ENCODE measurements at regions not wholly inside any gene's neighbourhood (a gene's known extent, or its start where the extent isn't known, plus 50 kb on each side); places are given as distances from the start of the nearest gene placed in this dataset.

DNA sequence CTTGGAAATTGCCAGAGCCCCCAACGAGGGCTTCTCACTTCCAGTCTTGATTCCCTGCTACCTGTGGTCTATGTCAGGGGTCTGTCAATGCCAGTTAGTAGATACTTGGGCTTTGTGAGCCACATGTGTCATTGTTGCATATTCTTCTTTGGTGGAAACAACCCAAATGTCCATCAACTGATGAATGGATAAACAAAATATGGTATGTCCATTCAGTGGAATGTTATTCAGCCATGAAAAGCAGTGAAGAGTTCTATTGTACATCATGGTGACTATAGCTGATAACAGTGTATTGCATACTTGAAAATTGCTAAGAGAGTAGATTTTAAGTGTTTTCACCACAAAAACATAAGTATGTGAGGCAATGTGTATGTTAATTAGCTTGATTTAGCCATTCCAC lies 288.1 kb downstream of the RPLP1 start:
- DNase-seq (ENCODE audit: low spot score), result no peak

DNA sequence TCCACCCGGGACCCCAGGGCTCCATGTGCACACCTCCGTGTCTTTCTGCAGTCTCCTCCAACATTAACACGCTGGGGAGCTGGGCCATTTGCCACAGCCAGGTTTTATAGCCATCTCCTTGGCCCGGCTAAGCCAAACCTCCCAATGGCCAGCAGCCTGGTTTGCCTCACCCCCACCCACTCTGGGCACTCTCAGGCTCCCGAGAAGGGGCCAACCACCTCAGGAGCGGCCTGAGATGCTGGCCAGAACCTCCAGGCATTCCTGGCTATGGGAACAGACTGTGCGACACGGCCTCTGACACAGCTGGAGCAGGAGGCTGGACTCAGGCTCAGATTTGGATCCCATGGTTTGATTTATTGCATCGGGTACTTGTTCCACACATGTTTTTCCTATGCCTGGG lies 289.7 kb downstream of the RPLP1 start:
- DNase-seq (ENCODE audit: low spot score), result no peak

DNA sequence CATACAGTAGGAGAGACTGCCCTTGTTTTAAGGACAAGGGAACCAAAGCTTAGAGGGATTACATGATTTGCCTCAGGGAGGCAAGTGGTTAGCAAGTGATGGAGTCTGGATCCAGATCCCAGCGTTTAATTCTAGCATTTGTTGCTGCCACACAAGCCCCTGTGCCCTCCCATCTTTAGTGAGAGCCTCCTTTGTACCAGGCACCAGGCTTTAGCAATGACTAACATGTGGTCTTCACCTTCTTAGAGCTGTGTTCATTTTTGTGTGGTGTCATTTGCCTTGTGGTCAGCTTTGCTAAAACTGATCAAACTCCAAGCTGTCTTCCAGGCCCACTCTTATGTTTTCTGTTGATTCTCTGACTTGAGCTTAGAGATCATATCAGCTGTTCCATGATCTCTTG lies 290.5 kb downstream of the RPLP1 start:
- no peak for DNase-seq (ENCODE audit: low spot score)

DNA sequence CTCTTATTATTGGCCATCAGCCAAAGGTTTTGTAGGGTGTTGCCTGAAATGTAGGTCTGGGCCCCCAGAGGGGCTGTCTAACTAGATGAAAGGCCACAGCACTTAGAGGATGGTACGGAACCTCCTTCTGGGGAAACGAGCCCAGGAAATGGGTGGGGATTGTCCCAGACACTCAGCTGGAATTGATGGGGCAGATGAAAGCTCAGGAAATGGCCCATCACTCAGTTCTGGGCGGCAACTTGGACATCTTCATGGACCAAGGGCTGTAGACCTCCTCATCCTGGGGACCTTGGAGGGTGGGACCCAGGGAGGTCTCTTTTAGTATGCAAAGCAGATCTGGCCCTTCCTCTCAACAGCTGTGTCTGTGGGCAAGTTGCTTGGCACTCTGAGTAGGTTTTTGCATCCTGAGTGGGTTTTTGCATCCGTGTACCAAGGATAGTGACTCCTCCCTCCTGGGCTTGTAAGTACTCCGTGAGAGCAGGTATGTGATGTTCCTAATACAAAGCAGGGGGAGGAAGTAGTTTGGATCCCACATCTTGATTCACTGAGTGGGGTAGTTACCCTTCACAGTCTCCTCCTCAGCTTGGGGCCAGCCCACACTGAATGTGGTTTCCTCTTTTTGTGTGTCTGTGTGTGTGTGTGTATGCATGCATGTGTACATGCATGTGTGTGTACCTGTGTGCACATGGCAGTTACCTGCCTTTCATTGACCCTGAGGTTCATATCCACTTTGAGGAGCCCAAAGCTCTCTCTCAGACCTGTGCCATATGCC lies 292.0 kb downstream of the RPLP1 start:
- DNase-seq (ENCODE audit: low spot score), result no peak

DNA sequence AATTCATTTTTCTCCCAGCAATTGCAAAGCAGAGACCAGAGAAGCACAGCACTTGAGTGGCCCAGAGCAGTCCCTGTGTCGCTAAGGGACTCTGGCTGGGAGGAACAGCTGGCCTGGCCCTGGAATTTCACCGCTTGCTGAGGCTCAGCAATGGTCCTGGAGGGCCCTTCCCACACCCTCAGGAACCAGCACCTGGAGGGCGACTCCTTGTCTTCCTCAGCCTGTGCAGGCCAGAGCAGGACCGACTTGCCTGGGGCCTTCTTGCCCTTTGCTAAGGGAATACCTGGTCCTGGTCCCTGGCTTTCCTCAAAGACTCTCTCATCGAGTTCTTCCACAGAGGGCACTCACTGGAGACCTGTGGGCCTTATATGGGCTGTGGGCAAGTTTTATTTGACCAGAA lies 294.6 kb downstream of the RPLP1 start:
- no peak for DNase-seq (ENCODE audit: low spot score)

DNA sequence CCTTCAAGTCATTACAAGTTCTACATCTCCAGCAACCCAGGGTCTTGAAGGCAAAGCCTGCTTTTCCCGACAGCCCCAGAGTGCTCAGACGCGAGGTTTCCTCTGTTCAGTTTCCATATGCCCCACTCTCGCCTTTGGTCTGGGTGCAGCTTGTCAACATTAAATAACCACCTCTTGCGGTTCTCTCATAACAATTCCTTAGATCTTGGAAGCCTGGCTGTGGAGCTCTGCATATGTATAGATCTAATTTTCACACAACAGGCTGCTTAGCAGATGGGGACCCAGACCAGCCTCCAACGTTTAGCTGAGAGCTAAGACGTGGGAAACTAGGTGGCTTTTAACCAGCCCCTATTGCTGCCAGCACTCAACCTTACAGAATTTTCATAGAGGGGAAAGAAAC lies 295.5 kb downstream of the RPLP1 start:
- DNase-seq (ENCODE audit: low spot score), result no peak

DNA sequence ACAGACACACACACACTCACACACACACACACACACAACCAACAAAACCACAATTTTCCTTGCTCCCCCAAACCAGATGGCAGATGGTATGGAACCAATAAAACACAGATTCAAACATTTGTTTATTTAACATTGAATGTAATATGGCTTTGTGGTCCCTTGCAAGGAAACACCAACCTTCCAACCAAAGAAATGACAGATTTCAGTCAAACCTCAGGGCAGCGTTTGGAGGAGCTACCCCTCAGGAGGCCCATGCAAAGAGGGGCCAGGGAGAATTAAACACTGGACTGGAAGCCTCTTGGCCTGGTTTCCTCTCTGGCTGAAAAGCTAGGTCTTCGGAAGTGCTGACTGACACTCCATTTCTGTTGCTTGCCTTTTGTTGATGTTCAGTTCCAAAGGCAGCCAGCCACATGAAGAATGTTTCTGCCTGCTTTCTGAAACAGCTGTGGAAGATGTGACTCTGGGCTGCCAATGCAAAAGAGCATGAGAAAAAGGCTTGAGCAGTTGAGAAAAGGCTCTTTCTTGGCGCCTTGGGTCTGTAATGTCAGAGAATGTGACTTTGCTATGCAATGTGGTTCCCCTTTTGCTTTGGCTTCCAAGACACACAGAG lies 296.1 kb downstream of the RPLP1 start:
- DNase-seq (ENCODE audit: low spot score), result no peak

DNA sequence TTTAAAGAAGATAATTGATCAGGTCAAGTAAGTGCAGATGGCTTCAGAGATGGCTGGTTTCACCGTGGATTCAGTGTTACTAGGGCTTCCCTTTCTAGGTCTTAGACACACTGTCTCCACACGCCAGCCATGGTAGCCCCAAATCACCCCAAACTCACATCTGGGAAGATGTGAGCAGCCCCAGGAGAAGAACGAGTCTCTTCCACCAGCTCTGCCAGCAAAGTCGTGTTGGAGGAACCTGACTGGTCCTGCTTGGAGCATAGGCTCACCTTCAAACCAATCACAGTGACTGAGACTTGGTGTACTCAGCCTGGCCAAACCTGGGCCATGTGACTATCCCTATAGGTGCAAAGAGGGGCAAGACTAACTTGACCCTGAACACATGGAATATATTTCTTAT lies 296.7 kb downstream of the RPLP1 start:
- DNase-seq (ENCODE audit: low spot score), result no peak

DNA sequence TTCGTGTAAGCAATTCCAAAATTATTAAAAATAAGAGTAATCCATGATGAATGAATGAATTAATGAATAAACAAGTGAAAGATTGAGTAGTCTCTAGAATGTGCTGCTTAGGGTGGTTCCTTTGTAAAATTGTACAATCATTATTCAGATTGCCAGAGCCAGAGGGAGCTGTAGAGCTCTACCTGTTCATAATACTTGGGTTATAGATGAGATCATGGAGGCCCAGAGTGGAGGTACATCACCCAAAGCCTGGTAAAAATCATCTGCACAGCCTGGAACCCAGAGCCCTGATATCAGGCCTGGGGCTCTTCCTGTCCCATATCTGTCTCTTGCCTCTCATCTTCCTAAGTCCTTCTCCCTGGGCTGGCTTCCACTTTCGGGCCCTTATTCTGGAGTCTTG lies 297.2 kb downstream of the RPLP1 start:
- DNase-seq (ENCODE audit: low spot score), result peak; percentile 41

DNA sequence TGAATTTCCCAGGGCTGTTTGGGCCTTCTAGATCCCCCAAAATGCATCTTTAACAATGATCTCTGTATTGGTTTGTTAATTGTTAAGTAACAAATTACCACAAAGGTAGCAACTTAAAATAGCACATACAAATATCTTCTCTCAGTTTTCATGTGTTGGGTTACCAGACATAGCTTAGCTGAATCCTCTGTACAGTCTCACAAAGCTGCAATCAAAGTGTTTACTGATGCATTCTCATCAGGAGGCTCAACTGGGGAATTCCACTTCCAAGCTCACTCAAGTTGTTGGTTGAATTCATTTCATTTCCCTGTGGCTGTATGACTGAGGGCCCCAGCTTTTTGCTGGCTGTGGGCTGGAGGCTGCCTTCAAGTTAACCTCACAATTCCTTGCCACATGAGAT lies 297.6 kb downstream of the RPLP1 start:
- DNase-seq (ENCODE audit: low spot score), result no peak

DNA sequence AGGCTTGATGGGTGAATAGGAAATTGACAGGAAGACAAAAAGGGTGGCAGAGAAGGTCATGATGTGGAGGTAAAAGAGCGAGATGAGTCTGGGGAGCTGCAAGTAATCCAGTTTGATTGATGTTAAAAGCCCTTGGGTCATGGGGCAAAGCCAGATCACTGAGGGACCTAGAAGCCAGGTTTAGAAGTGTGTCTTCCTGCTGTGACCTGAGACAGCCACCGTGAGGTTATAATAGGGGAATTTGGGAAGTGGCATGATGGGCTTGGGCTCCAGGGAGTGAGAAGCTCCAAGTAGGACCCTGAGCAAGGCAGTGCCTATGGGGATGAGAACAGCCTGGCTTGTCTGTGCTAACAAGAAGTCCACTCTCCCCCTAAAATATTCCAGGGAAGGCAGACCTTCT lies 298.5 kb downstream of the RPLP1 start:
- DNase-seq (ENCODE audit: low spot score), result no peak

DNA sequence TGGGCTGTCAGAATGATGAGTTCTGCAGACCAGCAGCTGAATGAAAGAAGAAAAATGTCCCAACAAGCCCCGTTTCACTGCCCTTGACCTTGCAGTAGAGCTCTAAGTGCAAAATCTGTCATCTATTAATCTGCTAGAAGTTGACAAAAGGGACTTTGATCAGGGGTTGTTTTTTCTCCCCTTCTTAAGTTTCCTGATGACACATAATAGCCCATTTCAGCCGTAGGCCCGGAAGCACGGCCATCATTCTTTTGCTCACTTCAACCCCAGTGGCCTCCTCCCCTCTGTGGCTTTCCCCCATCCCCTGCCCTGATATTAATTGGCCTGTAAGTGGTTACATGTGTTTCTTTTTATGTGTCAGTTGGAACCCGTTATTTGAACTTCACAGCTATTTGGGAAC lies 298.9 kb downstream of the RPLP1 start:
- DNase-seq (ENCODE audit: low spot score), result no peak

DNA sequence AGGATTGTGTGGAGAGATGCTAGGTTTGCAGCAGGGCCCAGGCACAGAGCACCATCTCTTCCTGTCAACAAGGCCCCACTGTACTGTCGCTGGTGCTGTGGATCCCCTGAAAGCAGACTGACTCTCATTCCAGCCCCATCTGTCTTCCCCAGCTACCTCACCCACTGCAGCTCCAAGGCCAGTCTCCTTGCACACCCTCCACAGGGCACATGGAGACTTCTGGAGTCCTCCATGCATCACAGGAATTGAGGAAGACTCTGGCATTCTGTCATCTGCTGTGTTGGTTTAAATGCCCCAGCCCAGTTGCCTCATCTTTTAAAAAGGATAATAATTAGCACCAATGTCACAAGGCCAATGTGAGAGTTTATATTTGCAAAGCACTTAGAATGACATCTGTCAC lies 301.2 kb downstream of the RPLP1 start:
- no peak for DNase-seq (ENCODE audit: low spot score)

DNA sequence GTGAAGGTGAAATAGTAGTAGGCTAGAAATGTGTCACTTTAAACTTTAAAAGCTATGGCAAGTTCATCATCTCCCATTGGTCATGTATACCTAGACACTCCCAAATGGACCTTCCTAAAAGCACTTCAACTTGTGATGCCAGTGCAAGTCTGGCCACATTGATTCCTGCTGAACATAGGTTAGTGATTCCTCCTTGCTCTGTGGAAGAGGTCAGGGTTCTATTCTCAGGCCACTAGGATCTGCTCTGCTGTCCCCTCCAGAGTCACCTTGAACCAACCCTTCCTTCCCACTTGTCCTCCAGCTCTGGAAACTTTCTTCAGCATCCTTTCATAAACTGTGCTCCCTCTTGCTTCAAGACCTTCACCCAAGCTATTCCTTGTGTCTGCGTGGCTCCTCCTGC lies 301.7 kb downstream of the RPLP1 start:
- no peak for DNase-seq (ENCODE audit: low spot score)

DNA sequence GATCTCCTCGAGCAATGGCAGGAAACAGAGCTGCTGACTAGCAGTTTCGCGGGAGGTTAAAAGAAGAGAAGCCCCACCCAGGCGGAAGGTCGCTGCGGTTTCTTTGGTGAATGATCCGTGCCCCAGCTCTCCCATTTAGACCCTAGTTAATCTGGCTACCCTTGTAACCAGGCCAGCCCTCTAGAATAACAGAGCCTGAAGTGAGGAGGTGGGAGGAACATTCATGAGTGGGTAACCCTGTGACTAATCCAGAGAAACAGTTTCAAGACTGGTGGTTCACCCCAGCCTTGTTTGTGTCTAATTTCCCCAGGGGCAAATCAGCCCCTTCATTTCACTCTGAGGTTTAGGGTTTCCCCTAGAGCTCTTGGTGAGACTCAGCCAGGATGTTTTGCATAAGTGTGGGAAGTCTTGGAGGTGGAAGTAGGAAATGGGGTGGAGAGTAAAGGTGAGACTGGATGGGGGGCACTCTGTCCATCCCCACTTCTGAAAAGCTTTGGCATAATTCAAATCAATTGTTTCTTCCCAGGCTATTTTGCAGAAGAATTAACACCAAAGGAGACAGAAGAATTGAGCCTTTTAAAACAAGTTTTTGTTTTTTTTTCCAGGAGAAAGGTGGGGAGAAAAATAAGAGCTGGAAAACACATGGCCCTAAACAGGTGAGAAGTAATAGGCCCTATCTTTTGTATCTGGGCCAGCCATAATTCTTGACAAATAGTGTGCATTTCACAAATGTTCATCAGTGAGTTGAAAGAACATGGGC lies 303.1 kb downstream of the RPLP1 start:
- peak; percentile 83 for DNase-seq (ENCODE audit: low spot score)

DNA sequence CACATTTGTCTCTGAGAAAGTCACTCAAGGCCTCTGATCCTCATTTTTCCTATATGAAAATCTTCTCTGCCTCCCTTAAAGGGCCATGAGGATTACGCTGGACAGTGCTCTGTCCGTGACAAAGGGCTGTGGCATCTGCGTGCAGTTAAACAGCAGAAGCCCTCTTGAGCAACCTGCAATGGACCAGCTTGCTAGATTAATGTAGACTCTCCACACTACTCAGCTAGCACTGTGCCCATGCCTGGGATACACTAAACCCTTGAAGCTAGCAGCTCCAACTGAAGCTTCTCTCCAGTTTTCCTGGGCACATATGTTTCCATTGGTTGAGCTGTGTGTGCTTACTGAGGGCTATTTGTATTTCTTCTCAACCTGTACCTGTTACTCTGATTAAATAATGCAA lies 303.8 kb downstream of the RPLP1 start:
- DNase-seq (ENCODE audit: low spot score), result no peak

DNA sequence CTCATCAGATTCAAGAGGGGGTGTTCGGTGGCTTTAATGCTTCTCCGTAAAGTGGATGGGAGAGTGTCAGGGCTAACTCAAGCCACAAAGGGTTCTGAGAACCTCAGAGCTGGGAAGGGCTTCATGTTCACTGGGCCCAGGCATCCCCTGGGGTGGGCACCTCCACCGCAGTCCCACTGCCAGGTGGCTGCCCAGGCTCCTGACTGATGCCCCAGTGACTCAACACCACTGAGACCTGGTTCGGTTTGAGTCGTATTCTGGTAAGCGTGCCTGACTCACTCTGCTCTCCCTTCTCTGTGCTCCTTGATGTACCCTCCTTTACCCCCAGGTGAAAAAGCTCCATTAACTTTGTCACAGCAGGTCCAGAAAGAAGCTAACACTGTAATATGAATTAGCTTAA lies 304.6 kb downstream of the RPLP1 start:
- peak; percentile 53 for DNase-seq (ENCODE audit: low spot score)

DNA sequence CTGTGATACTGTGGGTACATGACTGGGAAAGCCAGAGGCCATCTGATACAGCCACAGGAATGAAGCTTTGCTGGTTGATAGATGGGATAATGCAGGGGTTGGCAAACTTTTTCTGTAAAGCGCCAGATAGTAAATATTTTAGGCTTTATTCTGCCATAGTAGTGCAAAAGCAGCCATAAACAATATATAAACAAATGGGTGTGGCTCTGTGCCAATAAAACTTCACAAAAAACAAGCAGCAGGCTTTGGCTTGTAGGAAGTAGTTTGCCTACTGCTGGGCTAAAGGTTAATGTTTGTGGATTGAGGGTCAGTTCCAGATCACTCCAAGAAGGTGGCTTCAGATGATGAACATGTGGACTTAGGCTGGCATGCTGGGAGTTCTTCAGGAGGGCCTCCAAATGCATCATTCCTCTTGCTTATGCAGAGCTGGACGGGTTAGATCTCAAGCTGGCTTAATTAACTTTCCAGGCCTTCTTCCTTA lies 305.7 kb downstream of the RPLP1 start:
- no peak for DNase-seq (ENCODE audit: low spot score)

DNA sequence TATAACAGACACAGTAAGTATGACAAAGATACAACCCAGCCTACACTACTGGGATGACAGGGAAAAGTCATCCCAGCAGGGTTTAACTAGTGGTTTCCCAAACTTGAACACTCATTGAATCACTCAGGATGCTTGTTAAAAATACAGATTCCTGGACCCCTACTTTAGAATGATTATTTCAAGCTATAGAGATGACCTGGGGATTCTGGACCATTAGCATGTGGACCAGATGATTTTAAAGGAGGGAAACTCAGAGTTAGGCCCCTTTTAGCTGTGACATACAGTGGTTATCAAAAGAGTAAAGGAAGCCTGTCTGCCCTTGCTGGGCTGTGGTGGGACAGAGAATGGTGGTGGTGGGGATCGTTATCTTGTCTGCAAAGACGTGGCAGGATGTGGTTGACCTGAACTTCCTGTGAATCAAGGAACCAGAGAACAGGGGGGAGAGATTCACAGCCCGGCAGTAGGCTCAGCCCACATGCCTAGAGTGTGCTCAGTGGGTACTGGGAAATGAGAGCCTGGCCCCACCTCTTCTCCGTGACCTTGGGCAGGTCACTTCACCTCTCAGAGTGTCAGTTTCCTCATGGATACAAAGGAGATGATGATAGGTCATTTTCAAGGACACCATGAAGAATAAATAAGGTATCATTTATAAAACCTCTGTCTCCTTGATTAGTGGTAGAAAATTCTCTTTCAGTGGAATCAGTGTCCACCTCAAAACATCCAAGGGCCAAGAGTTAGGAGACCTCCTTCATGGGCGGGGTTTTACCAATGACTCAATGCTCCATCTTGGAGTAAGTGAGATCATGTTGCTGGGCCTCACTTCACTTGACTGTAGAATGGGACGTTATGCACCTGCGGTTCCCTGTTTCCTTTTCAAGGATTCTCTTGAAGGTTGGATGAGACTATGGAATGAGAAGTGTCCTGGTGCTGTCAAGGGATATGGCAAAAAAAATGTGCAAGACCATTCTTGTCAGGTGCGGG lies 306.5 kb downstream of the RPLP1 start:
- DNase-seq (ENCODE audit: low spot score), result peak; percentile 87

DNA sequence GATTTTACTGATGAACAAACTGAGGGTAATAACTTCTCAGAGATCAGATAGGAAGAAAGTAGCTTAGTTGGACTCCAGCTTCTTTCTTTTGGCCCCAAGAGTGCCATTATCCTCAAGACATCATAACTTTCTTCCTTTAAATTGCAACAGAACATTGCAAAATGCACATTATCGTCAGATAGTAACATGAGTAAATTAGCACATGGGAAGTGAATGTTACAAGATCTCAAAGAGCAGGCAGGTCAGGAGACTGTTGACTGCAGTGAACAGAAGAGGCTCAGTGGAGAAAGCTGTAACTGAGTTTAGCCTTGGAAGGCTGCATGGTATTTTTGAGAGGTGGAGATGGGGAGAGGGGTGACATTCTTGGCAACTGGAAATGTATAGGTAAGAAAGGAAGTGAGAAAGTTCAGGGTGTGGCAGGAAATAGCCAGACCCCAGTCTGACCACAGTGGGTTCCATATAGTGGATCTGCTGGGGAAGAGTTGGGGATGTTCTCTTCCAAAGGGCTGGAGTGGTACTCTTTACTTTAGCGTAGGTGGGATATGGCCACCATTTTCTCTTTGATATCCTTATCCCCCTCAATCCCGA lies 307.7 kb downstream of the RPLP1 start:
- no peak for DNase-seq (ENCODE audit: low spot score)

DNA sequence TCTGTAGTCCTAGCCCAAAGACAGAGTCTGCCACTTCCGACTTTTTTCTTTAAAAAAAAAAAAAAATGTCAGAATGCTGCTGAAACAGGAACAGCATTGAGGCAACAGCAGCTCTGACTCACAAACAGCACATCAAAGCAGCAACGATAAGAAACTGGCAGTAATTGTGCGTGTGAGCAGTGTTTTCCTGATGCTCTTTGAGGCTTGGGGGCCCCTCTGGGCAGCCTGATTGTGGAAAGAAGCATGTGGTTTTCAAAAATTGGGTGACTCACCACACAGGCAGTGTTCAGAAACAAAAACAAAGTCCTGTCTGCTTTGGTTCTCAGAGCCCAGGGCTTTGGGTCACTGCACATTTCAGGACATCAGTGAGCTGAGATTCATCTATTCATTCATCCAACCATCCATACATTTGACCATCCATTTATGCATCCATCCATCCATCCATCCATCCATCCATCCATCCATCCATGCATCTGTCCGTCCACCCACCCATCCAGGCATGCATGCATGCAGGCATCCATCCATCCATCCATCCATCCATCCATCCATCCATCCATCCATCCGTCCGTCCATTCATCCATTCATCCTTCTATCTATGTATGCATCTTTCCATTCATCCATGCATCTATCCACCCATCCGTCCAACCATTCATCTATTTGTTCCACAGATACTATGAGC lies 308.4 kb downstream of the RPLP1 start:
- DNase-seq (ENCODE audit: low spot score), result peak; percentile 92
